ENCODE measurements at regions not wholly inside any gene's neighbourhood (a gene's known extent, or its start where the extent isn't known, plus 50 kb on each side); places are given as distances from the start of the nearest gene placed in this dataset.

- peak; percentile 14 for DNase-seq (ENCODE audit: low read depth)
Observed at GRCh38 chr10:30531751-30532530, 97.6 kb downstream of the LYZL2 start.

- no peak for DNase-seq (ENCODE audit: low read depth)
Observed at GRCh38 chr10:30529373-30529998, 95.5 kb downstream of the MAP3K8 start.

- DNase-seq (ENCODE audit: low read depth), result no peak
Observed at GRCh38 chr10:30528429-30528786, 94.4 kb downstream of the MAP3K8 start.

- DNase-seq (ENCODE audit: low read depth), result no peak
Observed at GRCh38 chr10:30527623-30528428, 93.8 kb downstream of the MAP3K8 start.

GRCh38 chr10:30522661-30523078 lies 88.7 kb downstream of the MAP3K8 start:
- DNase-seq (ENCODE audit: low read depth), result peak; percentile 26

GRCh38 chr10:30518907-30519306 lies 84.9 kb downstream of the MAP3K8 start:
- no peak for DNase-seq (ENCODE audit: low read depth)

All from renal cortical epithelial cell (primary cell).